ENCODE measurements at regions not wholly inside any gene's neighbourhood (a gene's known extent, or its start where the extent isn't known, plus 50 kb on each side); places are given as distances from the start of the nearest gene placed in this dataset.

DNA sequence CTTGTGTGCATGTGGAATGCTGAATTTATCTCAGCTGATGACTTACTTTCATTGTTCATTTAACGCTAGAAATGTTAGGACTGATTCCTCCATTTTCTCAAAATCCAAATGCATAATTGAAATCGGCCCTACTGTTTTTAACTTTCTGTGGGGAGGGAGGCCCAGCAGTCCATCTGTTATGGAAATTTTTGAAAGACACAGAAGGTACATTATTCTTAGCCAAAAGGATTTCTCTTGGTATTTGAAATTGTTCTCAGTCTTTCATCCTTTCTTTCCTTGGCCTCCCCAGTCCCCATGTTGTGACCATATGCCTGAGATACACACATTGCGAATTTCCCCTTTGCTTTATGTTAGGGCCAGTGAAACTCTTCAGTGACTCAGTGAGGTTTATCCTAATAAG is 549.9 kb downstream of the IRX1 start:
- intact Hi-C loops (cut with DNase I): no loop called here
- 81% methylated on average over 3 of the region's 3 CpGs for WGBS
- DNase-seq (ENCODE audit: extremely low spot score): no peak
- Histone ChIP-seq H3K9me3 (no peaks in the 10 kb centered on the region), H3K27me3 (peaks cover 0 to 6% (median 0%) of the 10 kb centered on the region in 4 donors), H3K27ac (replicated peaks in 1 of 4) (no peak overlapping the region), H3K36me3 (no peaks in the 10 kb centered on the region), H3K4me1 (no peaks in the 10 kb centered on the region), H3K4me3 (no peak overlapping the region)
- TF ChIP-seq, protein P1, sequence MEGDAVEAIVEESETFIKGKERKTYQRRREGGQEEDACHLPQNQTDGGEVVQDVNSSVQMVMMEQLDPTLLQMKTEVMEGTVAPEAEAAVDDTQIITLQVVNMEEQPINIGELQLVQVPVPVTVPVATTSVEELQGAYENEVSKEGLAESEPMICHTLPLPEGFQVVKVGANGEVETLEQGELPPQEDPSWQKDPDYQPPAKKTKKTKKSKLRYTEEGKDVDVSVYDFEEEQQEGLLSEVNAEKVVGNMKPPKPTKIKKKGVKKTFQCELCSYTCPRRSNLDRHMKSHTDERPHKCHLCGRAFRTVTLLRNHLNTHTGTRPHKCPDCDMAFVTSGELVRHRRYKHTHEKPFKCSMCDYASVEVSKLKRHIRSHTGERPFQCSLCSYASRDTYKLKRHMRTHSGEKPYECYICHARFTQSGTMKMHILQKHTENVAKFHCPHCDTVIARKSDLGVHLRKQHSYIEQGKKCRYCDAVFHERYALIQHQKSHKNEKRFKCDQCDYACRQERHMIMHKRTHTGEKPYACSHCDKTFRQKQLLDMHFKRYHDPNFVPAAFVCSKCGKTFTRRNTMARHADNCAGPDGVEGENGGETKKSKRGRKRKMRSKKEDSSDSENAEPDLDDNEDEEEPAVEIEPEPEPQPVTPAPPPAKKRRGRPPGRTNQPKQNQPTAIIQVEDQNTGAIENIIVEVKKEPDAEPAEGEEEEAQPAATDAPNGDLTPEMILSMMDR (IDR thresholded peaks at IDR 0.05): no peak
- TF ChIP-seq POLR2A (IDR thresholded peaks at IDR 0.05; ENCODE audit: low read depth) (no peak), POLR2AphosphoS5 (IDR thresholded peaks at IDR 0.05) (no peak), EP300 (IDR thresholded peaks at IDR 0.05) (no peak)

DNA sequence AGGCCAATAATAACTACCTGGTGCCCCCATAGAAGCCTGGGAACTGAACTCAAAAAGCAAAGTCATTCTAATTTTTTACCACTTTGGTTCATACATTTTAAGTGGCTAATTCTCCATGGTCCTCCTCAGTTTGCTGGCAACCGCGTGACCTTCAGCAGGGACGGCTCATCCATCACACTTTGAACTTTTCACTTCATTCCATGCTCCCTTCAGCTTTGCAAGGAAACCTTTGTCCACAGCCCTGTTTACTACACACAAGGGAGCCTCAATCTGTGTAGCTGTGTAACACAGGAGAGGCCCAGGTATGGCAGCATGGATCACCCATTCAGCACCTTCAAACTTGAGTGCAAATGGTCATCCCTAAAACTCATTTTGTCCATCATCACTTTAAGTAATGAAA is 552.4 kb downstream of the IRX1 start:
- peaks cover 0 to 6% (median 0%) of the 10 kb centered on the region in 4 donors for H3K27me3 ChIP-seq
- DNase-seq (ENCODE audit: extremely low spot score): no peak
- intact Hi-C loops (cut with DNase I): no loop called here
- no peaks in the 10 kb centered on the region for H3K4me1 ChIP-seq
- TF ChIP-seq, protein P1 (IDR thresholded peaks at IDR 0.05): no peak
- TF ChIP-seq POLR2A (IDR thresholded peaks at IDR 0.05; ENCODE audit: low read depth) (no peak), POLR2AphosphoS5 (IDR thresholded peaks at IDR 0.05) (no peak), EP300 (IDR thresholded peaks at IDR 0.05) (no peak)
- H3K9me3 ChIP-seq: no peaks in the 10 kb centered on the region
- 75% methylated on average over 3 of the region's 3 CpGs for WGBS
- H3K4me3 ChIP-seq: no peak overlapping the region
- no peak overlapping the region for H3K27ac ChIP-seq (replicated peaks in 1 of 4)
- no peaks in the 10 kb centered on the region for H3K36me3 ChIP-seq

DNA sequence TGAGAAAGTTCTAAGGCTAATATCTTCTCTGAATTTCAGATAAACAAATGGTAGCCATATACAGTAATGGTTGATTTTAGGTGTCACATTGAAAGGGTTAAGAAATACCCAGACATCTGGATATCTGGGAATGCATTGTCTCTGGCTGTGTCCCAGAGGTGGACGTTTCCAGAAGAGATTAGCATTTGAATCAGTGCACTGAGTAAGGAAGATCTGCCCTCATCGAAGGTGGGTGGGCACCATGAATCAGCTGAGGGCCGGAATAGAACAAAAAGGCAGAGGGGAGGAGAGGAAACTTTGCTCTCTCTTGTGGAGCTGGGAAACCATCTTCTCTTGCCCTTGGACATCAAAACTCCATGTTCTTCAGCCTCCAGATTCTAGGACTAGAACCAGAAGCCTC is 554.4 kb downstream of the IRX1 start:
- no peak overlapping the region for H3K27ac ChIP-seq (replicated peaks in 1 of 4)
- no peaks in the 10 kb centered on the region for H3K36me3 ChIP-seq
- no peak overlapping the region for H3K4me3 ChIP-seq
- intact Hi-C loops (cut with DNase I): no loop called here
- H3K9me3 ChIP-seq: no peaks in the 10 kb centered on the region
- no peak for DNase-seq (ENCODE audit: extremely low spot score)
- no peak for TF ChIP-seq POLR2A (IDR thresholded peaks at IDR 0.05; ENCODE audit: low read depth)
- TF ChIP-seq, protein P1 (IDR thresholded peaks at IDR 0.05): no peak
- 45% methylated on average over 3 of the region's 3 CpGs for WGBS
- peaks cover 0 to 6% (median 0%) of the 10 kb centered on the region in 4 donors for H3K27me3 ChIP-seq
- H3K4me1 ChIP-seq: no peaks in the 10 kb centered on the region

DNA sequence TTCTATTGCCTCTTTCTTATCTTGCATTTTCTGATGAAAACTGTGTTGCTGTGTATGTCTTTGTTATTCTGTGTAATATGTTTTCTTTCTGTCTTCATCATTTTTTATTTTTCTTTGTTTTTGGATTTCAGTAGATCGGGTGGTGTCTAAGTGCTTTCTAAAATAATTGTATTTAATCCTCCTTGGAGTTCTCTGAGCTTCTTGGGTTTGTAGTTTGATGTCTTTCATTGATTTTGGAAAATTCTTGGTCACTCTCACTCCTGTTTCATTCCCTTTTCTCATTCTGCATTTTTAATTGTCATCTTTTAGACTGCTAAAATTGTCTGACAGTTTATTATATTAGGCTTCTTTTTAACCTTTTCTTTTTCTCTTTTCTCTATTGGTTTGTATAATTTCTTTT is 560.5 kb downstream of the IRX1 start:
- H3K4me1 ChIP-seq: no peaks in the 10 kb centered on the region
- 91% methylated on average over 1 of the region's 1 CpG for WGBS
- TF ChIP-seq, protein P1 (IDR thresholded peaks at IDR 0.05): no peak
- no peak for TF ChIP-seq POLR2AphosphoS5 (IDR thresholded peaks at IDR 0.05)
- TF ChIP-seq EP300 (IDR thresholded peaks at IDR 0.05): no peak
- TF ChIP-seq POLR2A (IDR thresholded peaks at IDR 0.05; ENCODE audit: low read depth): no peak
- no peak for DNase-seq (ENCODE audit: extremely low spot score)
- intact Hi-C loops (cut with DNase I): no loop called here
- no peaks in the 10 kb centered on the region for H3K9me3 ChIP-seq
- H3K27me3 ChIP-seq: no peaks in the 10 kb centered on the region
- H3K27ac ChIP-seq (replicated peaks in 1 of 4): no peak overlapping the region
- no peak overlapping the region for H3K4me3 ChIP-seq
- H3K36me3 ChIP-seq: no peaks in the 10 kb centered on the region

DNA sequence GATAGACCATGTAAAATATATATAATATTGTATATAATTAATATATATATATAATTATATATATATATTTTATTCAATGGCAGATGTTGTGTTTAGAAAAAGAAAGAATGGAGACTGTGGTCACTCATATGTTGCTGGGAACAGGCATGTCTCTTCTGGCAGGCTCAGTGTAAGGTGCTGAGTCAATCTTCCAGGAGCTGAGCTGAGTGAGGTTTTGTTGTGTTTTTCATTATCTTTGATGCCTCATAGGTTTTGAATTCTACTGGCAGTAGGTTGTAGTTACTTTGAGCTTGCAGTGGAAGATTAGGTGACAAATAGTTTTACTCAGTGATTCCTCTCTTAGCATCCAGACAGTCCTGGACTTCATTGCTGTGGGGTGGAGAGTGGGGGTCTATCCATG is 561.3 kb downstream of the IRX1 start:
- no peaks in the 10 kb centered on the region for H3K36me3 ChIP-seq
- H3K9me3 ChIP-seq: no peaks in the 10 kb centered on the region
- intact Hi-C loops (cut with DNase I): no loop called here
- no peaks in the 10 kb centered on the region for H3K27me3 ChIP-seq
- H3K27ac ChIP-seq (replicated peaks in 1 of 4): no peak overlapping the region
- TF ChIP-seq, protein P1 (IDR thresholded peaks at IDR 0.05): no peak
- TF ChIP-seq POLR2A (IDR thresholded peaks at IDR 0.05; ENCODE audit: low read depth) (no peak), EP300 (IDR thresholded peaks at IDR 0.05) (no peak), POLR2AphosphoS5 (IDR thresholded peaks at IDR 0.05) (no peak)
- no peaks in the 10 kb centered on the region for H3K4me1 ChIP-seq
- no peak for DNase-seq (ENCODE audit: extremely low spot score)
- H3K4me3 ChIP-seq: no peak overlapping the region
